Kidney glomerular epithelial cell (primary cell): ENCODE measurements at regions not wholly inside any gene's neighbourhood (a gene's known extent, or its start where the extent isn't known, plus 50 kb on each side); places are given as distances from the start of the nearest gene placed in this dataset.
A peak's percentile ranks its signal among the peaks of the same experiment; 100 is the strongest.
"Not testable (repeated sequence)": the region's sequence is repeated elsewhere in the genome, so short reads cannot be mapped to it uniquely, and the experiment has no call there.

Experiments used
- DNase-seq: peaks from one replicate; lab custom pipeline; 2025; lab: John Stamatoyannopoulos, UW

DNA sequence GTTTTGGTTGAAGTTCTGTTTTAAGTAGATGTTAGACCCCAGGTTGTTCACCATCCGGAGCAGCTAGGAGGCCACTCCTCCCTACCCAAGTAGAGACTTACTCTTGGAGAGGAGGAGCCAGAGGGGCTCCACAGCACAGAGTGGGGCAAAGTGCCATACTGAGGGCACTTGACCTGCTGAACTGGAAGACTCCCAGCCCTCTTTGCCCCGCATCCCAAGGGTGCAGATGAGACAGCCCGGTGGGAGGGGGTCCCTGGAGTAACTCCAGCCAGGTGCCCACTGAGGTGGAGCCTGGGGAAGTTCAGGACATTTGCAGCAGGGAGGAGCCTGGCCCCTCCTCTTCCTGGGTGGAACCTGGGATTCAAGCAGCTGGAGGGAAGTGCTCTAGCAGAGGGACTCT is 102.1 kb upstream of the GPR6 start:
- no peak for DNase-seq

DNA sequence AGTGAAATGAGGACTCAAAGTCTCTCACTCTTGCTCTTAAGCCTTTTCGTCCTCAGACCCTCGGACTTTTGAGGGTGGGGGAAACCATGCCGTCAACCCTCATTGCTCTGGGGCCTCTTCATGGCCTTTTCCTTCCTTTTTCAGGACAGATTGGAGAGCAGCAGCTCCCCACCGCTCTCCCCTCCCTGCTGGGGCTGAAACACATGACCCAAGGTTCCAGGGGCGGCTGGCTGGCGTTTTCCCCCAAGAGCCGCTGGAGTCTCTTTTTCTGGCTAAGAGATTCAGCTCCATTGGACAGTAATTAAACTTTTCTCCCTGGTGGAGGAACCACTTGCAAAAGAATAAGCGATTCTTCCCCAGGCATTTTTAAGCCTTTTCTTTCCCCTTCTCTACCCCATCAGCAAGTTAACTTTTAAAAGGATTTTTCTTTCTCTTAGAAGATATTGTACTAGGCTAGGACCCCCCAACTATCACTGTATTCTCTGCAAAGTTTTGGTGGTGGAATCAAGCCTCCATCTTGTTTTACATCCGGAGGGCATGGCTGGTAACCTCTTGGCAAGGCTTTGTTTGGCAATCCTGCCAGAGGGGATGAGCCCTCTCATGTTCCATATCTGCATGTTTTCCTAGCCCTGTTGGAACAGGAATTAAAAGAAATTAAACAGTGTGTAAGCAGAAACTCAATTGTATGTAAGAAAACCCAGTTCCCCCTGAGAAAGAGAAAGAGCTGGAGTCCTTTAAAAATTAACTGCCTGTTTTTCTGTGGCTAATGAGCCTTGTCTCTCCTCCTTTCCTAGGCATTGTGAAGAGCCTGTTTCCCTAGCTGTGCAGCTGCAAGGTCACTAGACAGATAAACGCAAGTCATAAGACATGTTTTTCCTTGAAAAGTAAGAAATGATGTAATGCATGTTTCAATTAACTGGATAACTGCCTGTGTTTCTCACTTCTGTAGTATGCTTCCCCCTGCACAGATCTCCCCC is 100.8 kb upstream of the GPR6 start:
- peak; percentile 83 for DNase-seq

DNA sequence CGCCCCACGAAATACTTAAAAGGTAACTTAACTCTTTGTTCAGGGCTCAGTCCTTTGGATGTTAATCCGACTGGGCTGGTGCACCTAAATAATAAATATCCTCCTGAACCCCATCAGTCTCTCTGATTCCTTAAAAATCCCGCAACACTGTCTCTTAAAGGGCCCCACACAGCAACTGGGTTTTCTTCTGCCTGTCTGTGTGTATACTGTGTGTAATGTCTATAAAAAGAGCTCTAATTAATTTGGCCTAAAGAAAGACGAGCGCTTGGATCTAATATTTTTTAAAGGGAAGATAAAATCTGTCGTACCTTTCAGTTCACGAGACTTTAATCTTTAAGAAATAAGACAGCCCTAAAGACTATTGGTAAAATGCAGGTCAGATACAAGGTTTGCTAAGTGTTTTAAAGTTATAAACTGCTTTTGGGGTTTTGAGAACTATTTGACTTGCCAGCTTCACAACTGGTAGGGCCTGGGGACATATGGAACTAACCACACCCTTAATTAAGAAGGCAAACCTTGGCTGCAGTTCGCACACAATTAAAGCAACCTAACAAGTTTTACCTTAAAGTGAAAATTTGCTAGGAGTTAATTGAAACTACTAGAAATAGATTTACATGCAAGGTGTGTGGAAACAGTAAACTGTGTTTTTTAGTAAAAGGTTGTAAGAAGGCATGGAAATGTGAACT is 100.0 kb upstream of the GPR6 start:
- DNase-seq = not testable (repeated sequence)

DNA sequence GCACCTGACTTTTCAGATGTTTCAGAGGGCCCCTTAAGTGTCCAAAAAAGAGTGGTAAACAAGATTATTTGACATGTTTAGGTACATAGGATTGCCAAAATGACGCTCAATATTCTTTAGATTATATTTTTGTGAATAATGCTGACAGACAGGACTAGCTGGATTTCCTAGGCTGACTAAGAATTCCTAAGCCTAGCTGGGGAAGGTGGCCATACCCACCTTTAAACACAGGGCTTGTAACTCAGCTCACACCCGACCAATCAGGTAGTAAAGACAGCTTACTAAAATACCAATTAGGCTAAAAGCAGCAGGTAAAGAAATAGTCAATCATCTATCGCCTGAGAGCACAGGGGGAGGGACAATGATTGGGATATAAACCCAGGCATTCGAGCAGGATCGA is 99.0 kb upstream of the GPR6 start:
- not testable (repeated sequence) for DNase-seq

DNA sequence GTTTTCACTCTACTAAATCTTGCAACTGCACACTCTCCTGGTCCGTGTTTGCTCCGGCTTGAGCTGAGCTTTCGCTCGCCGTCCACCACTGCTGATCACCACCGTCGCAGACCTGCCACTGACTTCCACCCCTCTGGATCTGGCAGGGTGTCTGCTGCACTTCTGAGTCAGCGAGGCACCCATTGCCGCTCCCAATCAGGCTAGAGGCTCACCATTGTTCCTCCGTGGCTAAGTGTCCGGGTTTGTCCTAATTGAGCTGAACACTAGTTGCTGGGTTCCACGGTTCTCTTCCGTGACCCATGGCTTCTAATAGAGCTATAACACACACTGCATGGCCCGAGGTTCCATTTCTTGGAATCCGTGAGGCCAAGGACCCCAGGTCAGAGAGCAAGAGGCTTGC is 98.6 kb upstream of the GPR6 start:
- DNase-seq = no peak

DNA sequence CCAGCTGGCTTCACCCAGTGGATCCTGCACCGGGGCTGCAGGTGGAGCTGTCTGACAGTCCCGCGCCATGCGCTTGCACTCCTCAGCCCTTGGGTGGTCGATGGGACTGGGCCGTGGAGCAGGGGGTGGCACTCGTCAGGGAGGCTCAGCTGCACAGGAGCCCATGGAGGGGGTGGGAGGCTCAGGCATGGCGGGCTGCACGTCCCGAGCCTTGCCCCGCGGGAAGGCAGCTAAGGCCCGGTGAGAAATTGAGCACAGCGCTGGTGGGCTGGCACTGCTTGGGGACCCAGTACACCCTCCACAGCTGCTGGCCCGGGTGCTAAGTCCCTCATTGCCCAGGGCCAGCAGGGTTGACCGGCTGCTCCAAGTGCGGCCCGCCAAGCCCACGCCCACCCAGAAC is 97.0 kb upstream of the GPR6 start:
- DNase-seq = not testable (repeated sequence)

DNA sequence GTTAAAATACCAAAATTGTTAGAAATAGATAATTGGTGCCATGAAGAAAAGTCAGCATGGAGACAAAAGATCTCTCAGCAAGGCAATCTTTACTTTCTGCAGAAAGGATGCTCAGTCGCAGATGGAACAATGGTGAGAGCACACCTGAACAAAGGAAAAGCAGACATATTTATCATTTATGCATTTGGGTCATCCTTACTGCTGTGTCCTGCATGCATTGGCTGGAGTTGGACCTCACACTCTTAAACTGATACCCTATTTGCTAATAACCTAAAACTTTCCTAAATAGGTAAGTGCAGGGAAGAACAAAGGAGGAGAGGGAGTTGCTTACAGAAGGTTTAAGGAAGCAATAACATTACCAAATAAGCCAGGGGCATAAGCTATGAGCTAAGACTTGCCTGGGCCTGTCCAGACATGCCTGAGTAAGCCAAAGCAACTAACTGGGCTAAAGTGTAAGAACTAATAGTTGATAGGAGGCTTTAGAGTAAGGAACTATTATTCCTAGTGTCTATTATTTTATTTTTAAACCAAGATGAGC is 96.1 kb upstream of the GPR6 start:
- not testable (repeated sequence) for DNase-seq

DNA sequence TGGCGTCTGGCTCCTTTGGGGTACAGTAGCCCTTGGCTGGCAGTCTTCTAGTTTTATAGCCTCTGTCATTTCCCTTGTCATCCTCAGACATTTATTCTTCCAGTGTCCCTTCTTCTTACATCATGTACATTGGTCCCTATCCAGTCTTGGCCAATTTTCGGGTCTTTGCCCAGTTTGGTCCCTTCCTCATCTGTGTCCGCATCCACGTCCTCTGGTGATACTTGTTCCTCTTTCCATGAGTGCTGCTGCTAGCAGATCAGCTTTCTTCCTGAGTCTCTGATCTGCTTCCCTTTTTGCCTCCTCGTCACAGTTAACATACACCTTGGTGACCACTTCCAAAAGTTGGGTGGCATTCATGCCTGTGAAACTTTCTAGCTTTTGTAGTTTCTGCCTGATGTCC is 86.2 kb upstream of the GPR6 start:
- no peak for DNase-seq

DNA sequence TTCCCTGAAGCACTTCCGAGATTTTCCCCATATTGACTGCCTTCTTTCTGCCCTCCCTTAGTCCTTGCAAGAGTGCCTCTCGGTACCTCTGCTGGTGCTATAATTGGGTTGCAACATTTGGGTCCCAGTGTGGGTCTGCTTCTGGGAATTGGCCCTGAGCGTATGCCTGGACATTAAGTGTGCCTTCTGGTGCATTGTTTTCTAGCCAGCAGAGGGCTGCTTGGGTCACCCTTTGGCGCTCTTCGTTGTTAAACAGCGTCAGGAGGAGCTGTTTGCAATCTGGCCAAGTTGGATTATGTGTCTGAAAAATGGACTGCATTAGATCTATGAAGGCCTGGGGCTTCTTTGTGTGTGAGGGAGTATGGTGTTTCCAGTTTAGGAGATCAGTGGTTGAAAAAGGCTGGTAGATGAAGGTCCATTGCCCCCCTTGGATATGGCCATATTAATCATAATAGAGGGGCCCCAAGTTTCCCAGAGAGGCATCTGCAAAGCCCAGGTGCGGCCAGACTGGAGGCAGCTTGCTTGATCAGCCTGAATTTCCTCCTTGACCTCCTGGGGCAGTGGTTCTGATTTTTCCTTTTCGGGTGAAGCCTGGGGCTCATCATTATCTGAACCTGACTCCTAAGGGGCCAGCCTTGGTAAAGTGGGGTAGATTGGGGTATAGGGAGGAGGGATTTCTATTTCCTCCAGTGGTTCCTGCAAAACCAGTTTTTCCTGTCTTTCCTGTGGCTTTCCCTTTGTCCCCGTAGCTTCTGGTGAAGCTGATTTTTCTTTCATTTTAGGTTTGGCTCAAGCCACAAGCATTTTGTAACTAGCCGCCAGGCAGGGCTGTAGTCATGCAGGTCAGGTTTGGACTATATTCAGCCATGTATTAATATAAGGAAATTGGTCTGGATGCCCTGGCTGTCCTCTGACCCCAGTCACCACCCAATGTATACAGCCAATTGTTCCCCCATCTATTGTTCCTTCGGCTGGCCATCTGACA is 85.4 kb upstream of the GPR6 start:
- no peak for DNase-seq

DNA sequence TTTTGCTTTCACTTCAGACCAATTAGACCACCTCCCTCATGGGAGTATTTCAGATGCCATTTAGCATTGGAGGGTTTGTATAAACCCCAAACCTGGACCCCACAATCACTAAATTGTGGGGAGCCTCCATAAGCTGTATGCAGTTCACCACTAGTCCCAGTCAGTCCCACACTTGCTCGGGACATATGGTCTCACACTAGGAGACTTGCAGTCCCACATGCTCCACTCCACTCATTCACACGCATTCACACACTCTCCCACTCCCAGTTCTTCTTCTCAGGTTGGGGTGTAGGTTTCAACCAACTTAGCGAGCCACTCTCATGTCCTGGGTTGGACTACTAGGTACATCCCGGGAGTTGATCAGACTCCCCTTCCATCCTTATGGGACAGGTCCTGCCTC is 84.5 kb upstream of the GPR6 start:
- DNase-seq = no peak

DNA sequence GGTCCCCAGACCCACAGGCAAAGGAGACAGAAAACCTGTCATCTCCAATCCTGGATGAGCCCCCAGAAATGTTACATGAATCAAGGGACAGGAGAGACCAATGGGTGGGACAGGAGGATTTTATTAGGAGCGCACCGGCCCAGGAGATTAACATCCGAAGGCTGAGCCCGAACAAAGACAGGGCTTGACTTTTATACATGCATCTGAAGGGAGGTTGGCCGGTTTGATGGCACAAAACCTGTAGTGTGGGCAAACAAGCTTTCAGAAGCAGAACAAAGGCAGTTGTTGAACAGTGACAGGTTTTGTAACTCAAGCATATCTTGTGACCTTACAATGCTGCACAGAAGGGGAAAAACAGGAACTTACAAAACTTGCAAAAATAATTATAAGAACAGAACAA is 83.9 kb upstream of the GPR6 start:
- no peak for DNase-seq

DNA sequence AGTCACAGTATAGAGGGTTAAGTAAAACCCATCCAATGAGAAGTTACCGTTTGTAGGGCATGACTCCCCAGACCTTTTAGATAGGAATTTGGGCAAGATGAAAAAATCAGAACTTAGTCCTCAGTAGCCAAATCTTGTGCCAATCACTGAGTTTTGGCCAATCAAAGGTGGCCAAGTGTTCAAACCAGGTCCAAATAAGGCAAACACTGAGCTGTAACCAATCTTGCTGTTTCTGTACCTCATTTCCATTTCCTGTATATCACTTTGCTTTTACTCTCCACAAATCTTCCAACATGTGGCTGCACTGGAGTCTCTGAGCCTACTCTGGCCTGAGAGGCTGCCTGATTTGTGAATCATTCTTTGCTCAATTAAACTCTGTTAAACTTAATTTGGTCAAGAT is 81.8 kb upstream of the GPR6 start:
- DNase-seq = peak; percentile 3

DNA sequence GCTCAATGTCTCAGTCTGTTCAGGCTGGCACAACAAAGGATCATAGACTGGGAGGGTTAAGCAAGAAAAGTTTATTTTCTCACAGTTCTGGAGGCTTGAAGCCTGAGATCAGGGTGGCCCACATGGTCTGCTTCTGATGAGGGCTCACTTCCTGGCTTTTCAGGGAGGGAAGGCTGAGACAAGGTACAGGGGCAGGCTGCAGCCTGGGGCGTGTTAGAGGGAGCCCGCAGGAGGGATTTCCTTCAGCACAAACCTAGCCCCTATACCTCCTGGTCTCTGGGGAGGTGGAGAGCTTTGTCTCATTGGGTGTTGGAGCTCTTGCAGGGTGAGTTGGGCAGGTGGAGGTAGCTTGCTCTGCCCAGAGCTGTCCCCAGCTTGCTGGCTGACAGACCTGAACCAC is 81.1 kb upstream of the GPR6 start:
- no peak for DNase-seq

DNA sequence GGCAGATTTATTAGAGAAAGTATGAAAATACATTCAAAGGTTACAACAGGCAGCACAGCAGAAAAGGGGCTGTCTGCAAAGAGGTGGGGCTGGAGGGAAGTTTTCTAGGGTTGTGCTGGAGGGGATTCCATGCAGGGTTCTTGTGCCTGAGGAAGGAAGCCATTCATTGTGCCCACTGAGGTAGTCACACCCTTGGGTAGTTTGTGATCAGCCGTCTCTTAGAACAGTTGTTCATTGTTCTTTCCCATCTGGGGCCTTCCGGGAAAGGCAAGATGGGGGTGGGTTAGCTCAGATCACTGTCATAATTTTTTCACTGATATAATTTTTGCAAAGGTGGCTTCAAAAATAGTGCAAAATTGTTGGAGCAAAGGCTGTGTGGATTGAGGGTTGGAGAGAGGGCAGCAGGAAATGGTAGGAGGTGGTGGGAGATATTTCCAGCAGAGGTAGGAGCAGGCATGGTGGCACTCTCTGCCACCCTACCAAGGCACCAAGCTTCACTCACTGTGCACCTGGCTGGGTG is 80.5 kb upstream of the GPR6 start:
- no peak for DNase-seq

DNA sequence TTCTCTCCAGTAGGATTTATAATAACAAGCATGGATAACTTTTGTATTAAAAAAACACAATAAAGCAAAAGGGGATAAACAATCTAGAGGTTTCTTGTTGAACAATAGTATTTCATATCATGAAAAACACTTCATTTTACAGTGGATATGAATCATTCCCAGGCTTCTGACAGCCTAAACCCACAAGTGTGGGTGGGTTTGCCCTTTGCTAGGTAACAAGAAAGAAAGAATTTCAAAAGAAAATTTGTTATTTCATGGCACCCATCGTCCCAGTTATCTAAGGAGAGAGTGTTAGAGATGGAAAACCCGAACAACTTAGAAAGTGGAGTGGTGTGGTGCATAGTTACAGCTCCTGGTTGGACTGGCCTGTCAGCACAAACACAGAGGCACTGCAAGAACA is 76.1 kb upstream of the GPR6 start:
- DNase-seq = no peak

DNA sequence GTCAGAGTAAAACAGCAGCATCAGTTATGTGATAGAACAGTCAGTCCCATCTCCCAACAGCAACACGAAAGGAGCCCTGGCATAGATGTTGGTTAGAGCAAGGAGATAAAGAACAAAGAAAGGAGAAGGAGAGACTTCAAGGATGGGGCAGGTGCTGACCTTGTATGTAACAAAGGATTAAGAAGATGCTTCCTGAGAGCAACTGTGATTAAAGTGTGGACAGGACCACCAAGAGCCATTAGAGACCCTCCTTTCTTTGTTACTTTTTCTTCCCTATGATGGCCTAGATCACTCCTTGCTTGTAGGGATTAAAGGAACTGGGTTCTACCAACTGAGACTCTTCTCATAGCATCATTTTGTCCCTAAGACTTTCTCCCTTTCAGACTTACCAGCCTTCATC is 75.2 kb upstream of the GPR6 start:
- no peak for DNase-seq

DNA sequence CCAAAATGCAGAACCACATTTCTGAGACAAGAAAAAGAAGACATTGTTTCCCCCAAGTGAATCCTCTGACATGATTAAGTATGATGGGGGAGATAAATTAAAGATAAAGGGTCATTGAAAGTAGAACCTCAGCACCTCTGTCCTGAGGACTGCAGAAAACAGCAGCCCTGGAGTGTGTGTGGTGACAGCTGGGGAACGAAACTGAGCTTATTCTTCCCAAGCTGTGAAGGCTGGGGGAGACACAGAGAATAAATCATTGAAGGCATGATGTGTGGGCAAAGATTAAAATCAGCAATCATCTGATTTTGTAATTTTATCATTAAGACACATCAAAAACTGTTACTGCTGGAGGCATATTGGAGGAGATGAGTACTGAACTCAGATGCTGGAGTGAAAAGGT is 67.5 kb upstream of the GPR6 start:
- no peak for DNase-seq

DNA sequence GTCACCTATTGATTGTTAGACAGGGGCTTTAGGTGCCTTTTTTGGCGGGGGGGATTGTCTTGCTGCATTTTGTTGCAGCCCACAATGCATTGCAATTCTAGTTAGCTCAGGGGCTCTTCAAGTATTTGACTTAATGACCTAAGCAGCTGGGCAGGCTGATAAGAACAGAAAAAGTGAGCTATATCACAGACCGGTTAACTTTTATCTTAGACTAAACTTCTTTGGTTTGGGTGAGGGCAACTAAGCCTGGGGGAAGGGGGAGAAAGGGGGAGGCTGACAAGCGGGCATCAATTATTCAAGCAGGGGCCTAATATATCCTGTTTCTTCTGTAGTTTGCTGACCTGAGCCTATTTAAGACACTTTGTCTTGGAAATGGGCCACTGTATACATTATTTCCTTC is 66.0 kb upstream of the GPR6 start:
- DNase-seq = no peak

DNA sequence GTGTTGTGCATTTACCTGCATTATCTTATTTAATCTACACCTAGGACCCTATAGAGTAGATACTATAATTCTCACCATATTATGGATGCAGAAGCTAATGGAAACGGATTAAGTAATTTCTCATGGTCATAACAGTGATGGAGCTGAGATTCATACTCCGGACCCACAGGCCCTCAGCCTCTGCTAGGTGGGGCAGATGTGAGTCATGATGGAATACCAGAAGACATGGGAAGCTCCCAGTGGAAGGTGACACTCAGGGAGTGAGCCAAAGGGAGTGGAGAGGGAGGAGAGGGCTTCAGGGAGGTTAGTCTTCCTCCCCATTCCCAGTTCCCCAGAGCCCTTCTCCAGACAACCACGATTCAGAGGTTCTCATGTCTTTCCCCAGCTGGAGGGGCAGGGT is 65.2 kb upstream of the GPR6 start:
- no peak for DNase-seq

DNA sequence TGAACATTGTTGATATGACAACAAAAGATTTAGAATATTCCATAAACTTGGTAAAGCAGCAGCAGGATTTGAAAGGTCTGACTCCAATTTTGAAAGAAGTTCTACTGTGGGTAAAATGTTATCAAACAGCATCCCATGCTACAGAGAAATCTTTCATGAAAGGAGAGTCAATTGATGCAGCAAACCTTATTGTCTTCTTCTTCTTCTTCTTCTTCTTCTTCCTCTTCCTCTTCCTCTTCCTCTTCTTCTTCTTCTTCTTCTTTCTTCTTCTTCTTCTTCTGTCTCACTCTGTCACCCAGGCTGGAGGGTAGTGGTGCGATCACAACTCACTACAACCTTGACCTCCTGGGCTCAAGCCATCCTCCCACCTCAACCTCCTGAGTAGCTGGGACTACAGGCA is 62.4 kb upstream of the GPR6 start:
- DNase-seq = not testable (repeated sequence)

DNA sequence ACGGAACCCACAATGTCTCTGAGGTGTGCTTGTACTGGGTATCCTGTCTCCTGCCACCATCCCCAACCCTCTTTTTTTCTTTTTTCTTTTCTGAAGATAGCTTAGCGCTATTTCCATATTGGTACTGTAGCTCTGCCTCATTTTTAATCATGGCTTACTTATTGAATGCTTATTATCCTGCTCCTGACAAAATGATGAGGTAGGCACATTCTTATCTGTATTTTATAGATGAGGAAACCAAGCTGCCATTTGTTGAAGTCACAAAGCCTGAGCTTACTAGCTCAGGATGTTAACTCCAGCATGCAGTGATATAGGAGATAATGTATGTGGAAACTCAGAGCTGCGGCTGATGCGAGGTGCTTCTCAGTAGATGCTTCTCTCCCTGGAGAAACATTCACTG is 61.4 kb upstream of the GPR6 start:
- no peak for DNase-seq

DNA sequence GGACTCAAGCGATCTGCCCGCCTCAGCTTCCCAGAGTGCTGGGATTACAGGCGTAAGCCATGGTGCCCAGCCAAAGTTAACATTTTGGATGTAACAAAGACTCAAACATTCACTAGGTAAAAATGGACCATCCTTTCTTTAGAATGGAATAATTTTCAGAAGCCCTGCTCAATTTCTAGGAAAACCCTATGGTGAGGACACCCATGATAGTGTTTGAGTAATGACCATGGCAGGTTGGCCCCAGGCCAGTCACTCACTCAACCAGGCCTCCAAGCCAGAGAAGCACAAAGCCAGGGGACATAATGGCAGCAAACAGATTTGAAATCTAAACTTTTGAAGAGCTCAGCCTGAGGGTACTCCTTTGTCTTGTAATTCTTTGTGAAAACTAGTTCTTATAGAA is 59.9 kb upstream of the GPR6 start:
- no peak for DNase-seq
